ENCODE measurements at regions not wholly inside any gene's neighbourhood (a gene's known extent, or its start where the extent isn't known, plus 50 kb on each side); places are given as distances from the start of the nearest gene placed in this dataset.

DNA sequence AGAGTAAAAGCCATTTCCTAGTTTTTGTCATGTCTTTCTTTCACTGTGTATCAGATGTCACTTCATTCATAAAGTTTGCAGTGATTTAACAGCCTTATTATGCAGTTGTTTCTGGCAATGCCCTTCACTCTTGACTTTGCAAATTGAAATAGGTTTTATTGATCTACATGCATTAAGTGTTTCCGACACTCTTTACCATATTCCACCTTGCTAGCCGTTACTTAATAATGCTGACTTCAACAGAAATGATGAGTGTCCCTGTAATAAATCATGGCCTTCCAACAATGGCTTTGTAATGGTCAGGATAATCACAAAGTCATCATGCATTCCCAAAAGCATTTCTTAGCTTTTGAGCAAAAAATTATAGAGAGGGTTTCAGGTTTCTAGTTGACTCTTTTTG is 236.8 kb upstream of the FMN2 start:
- TF ChIP-seq, protein P1, sequence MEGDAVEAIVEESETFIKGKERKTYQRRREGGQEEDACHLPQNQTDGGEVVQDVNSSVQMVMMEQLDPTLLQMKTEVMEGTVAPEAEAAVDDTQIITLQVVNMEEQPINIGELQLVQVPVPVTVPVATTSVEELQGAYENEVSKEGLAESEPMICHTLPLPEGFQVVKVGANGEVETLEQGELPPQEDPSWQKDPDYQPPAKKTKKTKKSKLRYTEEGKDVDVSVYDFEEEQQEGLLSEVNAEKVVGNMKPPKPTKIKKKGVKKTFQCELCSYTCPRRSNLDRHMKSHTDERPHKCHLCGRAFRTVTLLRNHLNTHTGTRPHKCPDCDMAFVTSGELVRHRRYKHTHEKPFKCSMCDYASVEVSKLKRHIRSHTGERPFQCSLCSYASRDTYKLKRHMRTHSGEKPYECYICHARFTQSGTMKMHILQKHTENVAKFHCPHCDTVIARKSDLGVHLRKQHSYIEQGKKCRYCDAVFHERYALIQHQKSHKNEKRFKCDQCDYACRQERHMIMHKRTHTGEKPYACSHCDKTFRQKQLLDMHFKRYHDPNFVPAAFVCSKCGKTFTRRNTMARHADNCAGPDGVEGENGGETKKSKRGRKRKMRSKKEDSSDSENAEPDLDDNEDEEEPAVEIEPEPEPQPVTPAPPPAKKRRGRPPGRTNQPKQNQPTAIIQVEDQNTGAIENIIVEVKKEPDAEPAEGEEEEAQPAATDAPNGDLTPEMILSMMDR (IDR thresholded peaks at IDR 0.05): no peak
- TF ChIP-seq EP300 (IDR thresholded peaks at IDR 0.05): no peak

All from ovary (tissue), 3 donors.